OCI-LY7 (cell line): ENCODE measurements at regions not wholly inside any gene's neighbourhood (a gene's known extent, or its start where the extent isn't known, plus 50 kb on each side); places are given as distances from the start of the nearest gene placed in this dataset.

ENCODE experiments used
- BruUV-seq: library from RNA; stranded (reverse); fragments of 400-500 nt; replicated peaks from 2 replicates; lab custom pipeline; 2021; lab: Mats Ljungman, UMichigan
- CTCF ChIA-PET: fragments of 300-600 bp; sonication (Branson Sonifier 250); formaldehyde crosslinking; loops from one replicate; lab custom pipeline; 2022; ENCODE audit warnings: antibody characterized with exemption; ENCODE audit not compliant: unreplicated experiment; lab: Charles Lee
- POLR2A ChIA-PET: fragments of 300-600 bp; sonication (Branson Sonifier 250); formaldehyde crosslinking; loops from one replicate; lab custom pipeline; 2022; ENCODE audit warnings: antibody characterized with exemption; lab: Charles Lee
- DNase-seq: peaks from one replicate; pipeline ENCODE4 v3.0.0-alpha.2; 2015; ENCODE audit warnings: low spot score
- H2AFZ ChIP-seq: fragments of 200-600 bp; sonication (generic), shearing (Covaris generic); 2 replicates; pipeline ENCODE4 v1.6.1; 2014; ENCODE audit warnings: mild to moderate bottlenecking, antibody characterized with exemption, low read length, moderate library complexity
- H3K27ac ChIP-seq: fragments of 200-600 bp; sonication (generic); 2 replicates; pipeline ENCODE4 v1.5.1; 2014; ENCODE audit warnings: mixed run types, low read depth, mild to moderate bottlenecking, moderate library complexity, low read length, inconsistent platforms; ENCODE audit not compliant: poor library complexity, severe bottlenecking
- H3K36me3 ChIP-seq: fragments of 200-600 bp; sonication (generic); 2 replicates; pipeline ENCODE4 v1.6.1; 2014; ENCODE audit warnings: mild to moderate bottlenecking, antibody characterized with exemption, low read length, moderate library complexity, mixed read lengths; ENCODE audit not compliant: insufficient read depth
- H3K4me1 ChIP-seq: fragments of 200-600 bp; sonication (generic); 2 replicates; pipeline ENCODE4 v1.5.1; 2014; ENCODE audit warnings: mild to moderate bottlenecking, low read length; ENCODE audit not compliant: insufficient read depth, poor library complexity, severe bottlenecking
- H3K4me2 ChIP-seq: fragments of 200-600 bp; sonication (generic); 2 replicates; pipeline ENCODE4 v1.6.1; 2014; ENCODE audit warnings: mild to moderate bottlenecking, low read length
- H3K4me3 ChIP-seq: fragments of 200-600 bp; sonication (generic); 2 replicates; pipeline ENCODE4 v1.5.1; 2014; ENCODE audit warnings: mild to moderate bottlenecking, low read depth, low read length; ENCODE audit not compliant: poor library complexity, severe bottlenecking
- H3K79me2 ChIP-seq: fragments of 200-600 bp; sonication (generic); 2 replicates; pipeline ENCODE4 v1.6.1; 2016; ENCODE audit warnings: low read depth, mild to moderate bottlenecking, low read length, moderate library complexity, mixed read lengths; ENCODE audit not compliant: insufficient read depth
- H3K9me2 ChIP-seq: fragments of 200-600 bp; sonication (generic); 2 replicates; pipeline ENCODE4 v1.6.1; 2016; ENCODE audit warnings: mild to moderate bottlenecking, low read length, mixed read lengths; ENCODE audit not compliant: insufficient read depth
- H3K9me3 ChIP-seq: fragments of 200-600 bp; sonication (generic); 2 replicates; pipeline ENCODE4 v1.6.1; 2014; ENCODE audit warnings: mild to moderate bottlenecking, mixed run types, low read length, mixed read lengths
- H4K20me1 ChIP-seq: fragments of 200-600 bp; sonication (generic); 2 replicates; pipeline ENCODE4 v1.6.1; 2014; ENCODE audit warnings: mild to moderate bottlenecking, antibody characterized with exemption, low read length, moderate library complexity, mixed read lengths; ENCODE audit not compliant: insufficient read depth
- CTCF ChIP-seq: fragments of 200-600 bp; sonication (generic); conservative IDR thresholded peaks from 2 replicates; pipeline ENCODE4 v1.5.1; 2014; ENCODE audit warnings: mild to moderate bottlenecking, antibody characterized with exemption, low read length, moderate library complexity, mixed read lengths
- EZH2phosphoT487 ChIP-seq: fragments of 200-600 bp; sonication (generic); IDR thresholded peaks from 2 replicates; pipeline ENCODE4 v1.6.1; 2018; ENCODE audit warnings: low read depth, borderline replicate concordance, mild to moderate bottlenecking, mixed run types, antibody characterized with exemption, low read length, moderate library complexity, mixed read lengths
- intact Hi-C: fragments of 100-400 bp; cut with micrococcal nuclease; formaldehyde crosslinking; loops from one replicate; pipeline ENCODE4 v1.10.0; 2022; ENCODE audit not compliant: unreplicated experiment

DNA sequence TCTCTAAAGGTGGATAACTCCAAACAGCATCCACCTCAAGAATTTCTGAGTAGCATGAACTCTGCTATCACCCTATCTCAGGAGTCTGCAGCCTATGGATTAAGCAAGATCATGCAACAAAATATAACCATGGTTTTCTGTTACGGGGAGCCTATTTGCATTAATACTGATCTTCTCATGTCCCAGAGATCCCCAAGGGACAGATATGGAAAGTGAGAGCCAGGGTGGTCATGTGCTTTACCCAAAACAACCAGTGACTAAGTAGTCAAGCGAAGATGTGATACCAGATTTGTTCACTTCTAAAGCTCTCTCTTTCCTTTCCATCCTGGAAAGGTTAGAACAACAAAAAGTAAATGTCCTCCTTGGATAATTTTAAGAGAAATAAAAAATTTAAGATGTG lies 125.1 kb downstream of the PRRX1 start:
- POLR2A ChIA-PET, result no interaction called here
- no TSS peak for BruUV-seq
- H3K9me2 ChIP-seq, result no peaks in the 10 kb centered on the region
- no peaks in the 10 kb centered on the region for H4K20me1 ChIP-seq
- no peak overlapping the region for H3K4me3 ChIP-seq
- TF ChIP-seq CTCF (no peak), EZH2phosphoT487 (no peak)
- no peak overlapping the region for H2AFZ ChIP-seq
- no peaks in the 10 kb centered on the region for H3K79me2 ChIP-seq
- no peaks in the 10 kb centered on the region for H3K9me3 ChIP-seq
- H3K4me1 ChIP-seq, result no peaks in the 10 kb centered on the region
- intact Hi-C loops, result no loop called here
- CTCF ChIA-PET, result no interaction called here
- H3K36me3 ChIP-seq, result no peaks in the 10 kb centered on the region
- DNase-seq, result no peak
- H3K4me2 ChIP-seq, result no peak overlapping the region
- no peak overlapping the region for H3K27ac ChIP-seq

DNA sequence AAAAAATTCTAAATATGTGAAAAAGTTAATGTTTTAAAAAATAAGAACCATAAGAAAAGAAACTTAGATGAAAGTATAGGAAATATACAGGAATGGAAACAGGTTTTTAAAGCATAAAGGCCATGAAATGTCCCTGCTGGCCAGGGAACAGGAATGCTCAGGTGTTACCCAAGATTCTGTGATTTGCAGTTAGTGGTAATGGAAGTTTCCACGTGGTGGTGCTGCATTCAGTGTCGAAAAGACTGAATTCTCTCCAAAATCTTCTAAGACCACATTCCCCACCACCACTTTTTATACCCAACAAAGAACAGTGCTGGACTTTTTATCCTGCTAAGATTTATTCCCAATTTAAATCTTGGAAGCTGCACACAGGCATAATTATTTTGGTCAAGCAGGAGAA lies 126.2 kb downstream of the PRRX1 start:
- intact Hi-C loops, result no loop called here
- Histone ChIP-seq H3K79me2 (no peaks in the 10 kb centered on the region), H3K9me2 (no peaks in the 10 kb centered on the region), H3K9me3 (no peaks in the 10 kb centered on the region), H3K4me1 (no peaks in the 10 kb centered on the region), H2AFZ (no peak overlapping the region), H4K20me1 (no peaks in the 10 kb centered on the region), H3K36me3 (no peaks in the 10 kb centered on the region), H3K27ac (no peak overlapping the region), H3K4me2 (no peak overlapping the region), H3K4me3 (no peak overlapping the region)
- BruUV-seq, result no TSS peak
- DNase-seq, result no peak
- TF ChIP-seq CTCF, result no peak
- TF ChIP-seq EZH2phosphoT487, result no peak
- CTCF ChIA-PET, result no interaction called here
- POLR2A ChIA-PET, result interaction anchor here (1.4 kb wide), 1 partner anchor 15 kb away, joined by 3 read pairs; no protein-coding TSS in a partner anchor

- Histone ChIP-seq H3K4me3 (no peak overlapping the region), H3K36me3 (no peaks in the 10 kb centered on the region), H3K27ac (no peak overlapping the region), H3K4me2 (no peak overlapping the region), H2AFZ (no peak overlapping the region), H4K20me1 (no peaks in the 10 kb centered on the region), H3K4me1 (no peaks in the 10 kb centered on the region), H3K9me3 (no peaks in the 10 kb centered on the region), H3K79me2 (no peaks in the 10 kb centered on the region), H3K9me2 (no peaks in the 10 kb centered on the region)
- no peak for DNase-seq
- ChIA-PET CTCF (no interaction called here), POLR2A (interaction anchor here (0.6 to 1.4 kb wide), 2 partner anchors 14 to 309 kb away, joined by 3 to 5 read pairs; no protein-coding TSS in a partner anchor)
- no TSS peak for BruUV-seq
- TF ChIP-seq EZH2phosphoT487 (no peak), CTCF (no peak)
- intact Hi-C loops, result no loop called here
Measured at GRCh38 chr1:170790651-170791071, 126.7 kb downstream of the PRRX1 start.
